Kidney (tissue), 13 donors: ENCODE measurements at regions not wholly inside any gene's neighbourhood (a gene's known extent, or its start where the extent isn't known, plus 50 kb on each side); places are given as distances from the start of the nearest gene placed in this dataset.
A peak's percentile ranks its signal among the peaks of the same experiment; 100 is the strongest.

ENCODE experiments used
- DNase-seq, 5 donors: peaks; one replicate each; pipeline ENCODE4 v3.0.0-alpha.2; 2013 to 2020
- FAIRE-seq: peaks from 2 replicates; lab custom pipeline; 2012; peaks lifted over from hg19 to GRCh38; lab: Jason Lieb, UNC
- H3K27ac ChIP-seq, 2 donors: one replicate each; pipeline ENCODE4 v1.7.0; 2013; ENCODE audit warnings: low read depth in 2 of 2, low read length in 2 of 2, inconsistent platforms in 1 of 2
- H3K27me3 ChIP-seq: one replicate; pipeline ENCODE4 v1.7.1; 2013; ENCODE audit warnings: low read length, inconsistent platforms; ENCODE audit not compliant: control insufficient read depth, insufficient read depth
- H3K36me3 ChIP-seq, 3 donors: one replicate each; pipeline versions ENCODE4 v1.7.0 to v1.7.1; 2013; ENCODE audit warnings: low read length in 3 of 3, control low read depth in 1 of 3, inconsistent platforms in 1 of 3; ENCODE audit not compliant: insufficient read depth in 3 of 3, control insufficient read depth in 2 of 3
- H3K4me1 ChIP-seq, 3 donors: one replicate each; pipeline versions ENCODE4 v1.7.0 to v1.7.1; 2013; ENCODE audit warnings: low read length in 3 of 3, inconsistent platforms in 1 of 3, low read depth in 1 of 3; ENCODE audit not compliant: control insufficient read depth in 2 of 3, insufficient read depth in 2 of 3
- H3K4me3 ChIP-seq, 3 donors: one replicate each; pipeline versions ENCODE4 v1.7.0 to v1.8.1; 2013; ENCODE audit warnings: low read length in 3 of 3, control low read depth in 1 of 3, inconsistent platforms in 1 of 3
- H3K9ac ChIP-seq, 3 donors: one replicate each; pipeline versions ENCODE4 v1.7.0 to v1.7.1; 2013; ENCODE audit warnings: low read length in 3 of 3, control low read depth in 1 of 3, inconsistent platforms in 1 of 3
- H3K9me3 ChIP-seq, 3 donors: one replicate each; pipeline versions ENCODE4 v1.7.0 to v1.7.1; 2013; ENCODE audit warnings: low read length in 3 of 3, control low read depth in 1 of 3, inconsistent platforms in 1 of 3; ENCODE audit not compliant: control insufficient read depth in 2 of 3, insufficient read depth in 1 of 3
- intact Hi-C: fragments of 100-400 bp; cut with DNase I; formaldehyde crosslinking; loops from one replicate; pipeline ENCODE4 v1.11.1; 2022
- TF ChIP-seq, protein P1 (sequence below): IDR thresholded peaks from 3 replicates; pipeline ENCODE4 v1.5.1; 2012; ENCODE audit warnings: mild to moderate bottlenecking, moderate library complexity, borderline replicate concordance; ENCODE audit not compliant: insufficient read depth; ENCODE audit errors: extremely low read depth
- donor health status: control.
- donor health status: control.
- donor health status: control.
- donor health status: control.
- donor health status: control.
- donor health status: DM: yes; HTN: yes; CAD: no.
- donor health status: Normal renal cell carcinoma (clear cell type).

DNA sequence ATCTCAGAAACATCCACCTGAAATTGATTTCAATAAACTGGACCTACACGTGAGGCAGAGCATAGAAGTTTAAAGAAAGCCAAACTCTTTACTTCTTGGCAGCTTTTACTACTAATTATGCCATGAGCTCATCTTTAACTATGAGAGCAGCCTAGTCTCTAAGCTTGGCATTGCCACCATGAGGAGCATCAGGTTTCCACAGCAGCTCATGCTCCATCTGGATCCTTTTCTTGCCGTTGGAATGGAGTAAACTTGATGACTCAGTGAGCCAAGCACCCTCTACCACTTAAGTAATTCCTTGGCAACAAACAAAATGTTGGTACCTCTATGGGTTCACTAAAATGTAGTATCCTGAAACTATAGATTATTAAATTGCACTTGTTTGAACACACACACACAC lies 583.2 kb downstream of the EPHA3 start:
- FAIRE-seq = no peak
- Histone ChIP-seq H3K27ac (no peak overlapping the region), H3K27me3 (no peaks in the 10 kb centered on the region), H3K9ac (no peak overlapping the region), H3K4me1 (no peaks in the 10 kb centered on the region), H3K36me3 (no peaks in the 10 kb centered on the region), H3K9me3 (no peaks in the 10 kb centered on the region), H3K4me3 (no peak overlapping the region)
- peak in 1 of 5 donors; percentile 7 for DNase-seq
- intact Hi-C loops = no loop called here
- TF ChIP-seq, protein P1, sequence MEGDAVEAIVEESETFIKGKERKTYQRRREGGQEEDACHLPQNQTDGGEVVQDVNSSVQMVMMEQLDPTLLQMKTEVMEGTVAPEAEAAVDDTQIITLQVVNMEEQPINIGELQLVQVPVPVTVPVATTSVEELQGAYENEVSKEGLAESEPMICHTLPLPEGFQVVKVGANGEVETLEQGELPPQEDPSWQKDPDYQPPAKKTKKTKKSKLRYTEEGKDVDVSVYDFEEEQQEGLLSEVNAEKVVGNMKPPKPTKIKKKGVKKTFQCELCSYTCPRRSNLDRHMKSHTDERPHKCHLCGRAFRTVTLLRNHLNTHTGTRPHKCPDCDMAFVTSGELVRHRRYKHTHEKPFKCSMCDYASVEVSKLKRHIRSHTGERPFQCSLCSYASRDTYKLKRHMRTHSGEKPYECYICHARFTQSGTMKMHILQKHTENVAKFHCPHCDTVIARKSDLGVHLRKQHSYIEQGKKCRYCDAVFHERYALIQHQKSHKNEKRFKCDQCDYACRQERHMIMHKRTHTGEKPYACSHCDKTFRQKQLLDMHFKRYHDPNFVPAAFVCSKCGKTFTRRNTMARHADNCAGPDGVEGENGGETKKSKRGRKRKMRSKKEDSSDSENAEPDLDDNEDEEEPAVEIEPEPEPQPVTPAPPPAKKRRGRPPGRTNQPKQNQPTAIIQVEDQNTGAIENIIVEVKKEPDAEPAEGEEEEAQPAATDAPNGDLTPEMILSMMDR = no peak

- H3K9me3 ChIP-seq = no peaks in the 10 kb centered on the region
- intact Hi-C loops = no loop called here
- H3K4me3 ChIP-seq = no peak overlapping the region
- H3K4me1 ChIP-seq = no peaks in the 10 kb centered on the region
- TF ChIP-seq, protein P1 = no peak
- H3K9ac ChIP-seq = no peak overlapping the region
- no peaks in the 10 kb centered on the region for H3K36me3 ChIP-seq
- H3K27me3 ChIP-seq = no peaks in the 10 kb centered on the region
- DNase-seq = no peak
- no peak for FAIRE-seq
- no peak overlapping the region for H3K27ac ChIP-seq
These were observed 585.2 kb downstream of the EPHA3 start for GRCh38 chr3:89692601-89693000.

GRCh38 chr3:89697321-89697916 lies 590.0 kb downstream of the EPHA3 start:
- no peaks in the 10 kb centered on the region for H3K27me3 ChIP-seq
- H3K27ac ChIP-seq = no peak overlapping the region
- TF ChIP-seq, protein P1 = no peak
- no peak overlapping the region for H3K9ac ChIP-seq
- no peaks in the 10 kb centered on the region for H3K36me3 ChIP-seq
- H3K4me3 ChIP-seq = no peak overlapping the region
- H3K9me3 ChIP-seq = no peaks in the 10 kb centered on the region
- no peak for DNase-seq
- intact Hi-C loops = no loop called here
- no peak for FAIRE-seq
- H3K4me1 ChIP-seq = no peaks in the 10 kb centered on the region
